MG63 (cell line): ENCODE measurements at regions not wholly inside any gene's neighbourhood (a gene's known extent, or its start where the extent isn't known, plus 50 kb on each side); places are given as distances from the start of the nearest gene placed in this dataset.
"Not testable (repeated sequence)": the region's sequence is repeated elsewhere in the genome, so short reads cannot be mapped to it uniquely, and the experiment has no call there.

Source experiments
- DNase-seq: peaks from one replicate; pipeline ENCODE4 v3.0.0-alpha.2; 2020
- H3K27me3 ChIP-seq: fragments of 250-450 bp; sonication (Bioruptor Pico); 2 replicates; pipeline ENCODE4 v1.5.1; 2020; ENCODE audit warnings: mild to moderate bottlenecking, moderate library complexity
- H3K36me3 ChIP-seq: fragments of 250-450 bp; sonication (Bioruptor Pico); 2 replicates; pipeline ENCODE4 v1.5.1; 2020; ENCODE audit warnings: mild to moderate bottlenecking, moderate library complexity
- H3K4me3 ChIP-seq: fragments of 250-450 bp; sonication (Bioruptor Pico); 2 replicates; pipeline ENCODE4 v1.5.1; 2020; ENCODE audit warnings: mild to moderate bottlenecking, moderate library complexity
- H3K9me3 ChIP-seq: fragments of 250-450 bp; sonication (Bioruptor Pico); 2 replicates; pipeline ENCODE4 v1.5.1; 2020; ENCODE audit warnings: mild to moderate bottlenecking, moderate library complexity

DNA sequence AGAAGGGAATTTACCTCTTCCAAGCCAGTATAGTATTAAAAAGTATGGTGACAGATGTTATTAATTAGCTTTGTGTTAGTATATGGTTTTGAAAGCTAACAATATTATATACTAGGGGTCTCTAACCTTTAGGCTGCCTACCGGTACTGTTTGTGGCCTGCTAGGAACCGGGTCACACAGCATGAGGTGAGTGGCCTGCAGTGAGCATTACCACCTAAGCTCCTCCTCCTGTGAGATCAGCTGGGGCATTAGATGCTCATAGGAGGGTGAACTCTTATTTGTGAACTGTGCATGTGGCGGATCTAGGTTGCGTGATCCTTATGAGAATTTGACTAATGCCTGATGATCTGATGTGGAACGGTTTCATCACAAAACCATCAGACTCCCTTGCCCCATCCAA lies 583.4 kb upstream of the CDH2 start:
- Histone ChIP-seq H3K4me3 (no peak overlapping the region), H3K9me3 (no peaks in the 10 kb centered on the region), H3K27me3 (no peaks in the 10 kb centered on the region), H3K36me3 (no peaks in the 10 kb centered on the region)
- no peak for DNase-seq

DNA sequence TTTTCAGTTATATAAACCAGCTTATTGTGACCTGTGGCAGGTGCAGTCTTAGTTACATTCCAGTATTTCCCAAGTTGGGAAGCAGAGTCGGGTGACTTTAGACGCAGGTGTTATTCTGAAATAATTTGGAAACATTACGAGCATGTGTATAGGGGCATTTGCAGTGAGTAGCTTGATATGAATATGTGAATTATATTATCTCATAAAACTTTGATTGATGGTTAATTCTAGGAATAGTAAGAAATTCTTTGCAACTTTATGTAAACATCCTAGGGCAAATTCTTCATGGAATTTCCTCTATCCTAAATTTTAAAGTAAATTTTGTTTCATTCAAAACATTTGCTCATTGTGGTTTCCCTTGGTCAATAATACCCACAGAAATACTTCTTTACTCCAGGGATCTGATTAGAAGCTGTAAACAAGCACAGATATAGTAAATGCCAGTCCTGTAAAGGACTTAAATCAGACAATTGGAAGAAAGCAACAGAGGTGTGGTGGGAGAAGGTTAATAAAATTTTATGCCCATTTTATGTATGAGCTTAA lies 580.6 kb upstream of the CDH2 start:
- no peaks in the 10 kb centered on the region for H3K27me3 ChIP-seq
- no peaks in the 10 kb centered on the region for H3K9me3 ChIP-seq
- H3K36me3 ChIP-seq, result no peaks in the 10 kb centered on the region
- DNase-seq, result no peak
- no peak overlapping the region for H3K4me3 ChIP-seq

DNA sequence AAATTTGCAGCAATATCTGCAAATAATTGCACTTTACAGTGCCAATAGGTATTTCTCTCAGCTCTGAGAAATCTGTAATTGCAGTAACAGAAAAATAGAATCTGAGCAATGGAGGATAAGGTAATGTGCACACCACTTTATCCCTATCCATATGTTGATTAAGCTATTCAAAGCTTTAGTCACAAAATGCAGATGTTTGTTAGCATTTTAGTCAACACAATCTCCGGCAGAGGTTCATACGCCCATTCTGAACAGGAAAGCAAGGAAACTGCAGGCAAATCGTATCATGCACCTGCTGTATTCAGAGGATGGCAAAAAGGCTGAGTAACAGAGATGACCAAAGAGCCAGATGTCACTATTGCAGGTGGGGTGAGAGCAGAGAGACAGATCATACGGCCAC lies 566.2 kb upstream of the CDH2 start:
- DNase-seq, result no peak
- Histone ChIP-seq H3K27me3 (no peaks in the 10 kb centered on the region), H3K9me3 (no peaks in the 10 kb centered on the region), H3K4me3 (no peak overlapping the region), H3K36me3 (no peaks in the 10 kb centered on the region)

DNA sequence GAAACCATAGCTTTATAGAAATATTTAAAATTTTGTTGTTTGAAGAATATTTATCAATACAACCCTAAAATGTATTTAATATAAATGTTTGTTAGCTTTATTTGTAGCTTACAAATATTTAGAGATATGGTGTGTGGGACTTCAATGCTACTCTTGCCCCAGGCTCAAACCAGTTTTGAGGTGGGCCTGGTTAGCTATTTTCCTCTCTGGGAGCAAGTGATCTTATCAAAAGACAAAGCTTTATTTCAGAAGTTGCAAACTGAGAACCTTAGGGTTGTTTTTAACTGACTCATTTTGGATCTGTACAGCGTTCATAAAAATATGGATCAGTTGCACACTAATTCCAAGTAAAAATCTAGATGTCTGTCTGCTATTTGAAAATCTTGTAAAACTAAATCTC lies 563.6 kb upstream of the CDH2 start:
- Histone ChIP-seq H3K4me3 (no peak overlapping the region), H3K9me3 (no peaks in the 10 kb centered on the region), H3K27me3 (no peaks in the 10 kb centered on the region), H3K36me3 (no peaks in the 10 kb centered on the region)
- no peak for DNase-seq

DNA sequence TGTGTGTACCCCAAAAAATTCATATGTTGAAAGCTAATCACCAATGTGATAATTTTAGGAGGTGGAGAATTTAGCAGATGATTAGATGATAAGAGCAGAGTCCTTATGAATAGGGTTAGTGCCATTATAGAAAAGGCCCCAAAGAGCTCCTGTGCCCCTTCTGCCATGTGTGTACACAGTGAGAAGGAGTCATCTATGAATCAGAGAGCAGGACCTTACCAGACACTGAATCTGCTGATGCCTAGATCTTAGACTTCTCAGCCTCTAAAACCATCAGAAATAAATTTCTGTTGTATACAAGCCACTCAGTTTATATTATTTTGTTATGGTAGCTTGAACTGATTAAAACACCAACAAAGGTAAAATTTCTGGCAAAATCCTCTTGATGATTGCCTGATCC lies 560.0 kb upstream of the CDH2 start:
- H3K27me3 ChIP-seq, result no peaks in the 10 kb centered on the region
- no peak for DNase-seq
- no peaks in the 10 kb centered on the region for H3K9me3 ChIP-seq
- H3K4me3 ChIP-seq, result no peak overlapping the region
- no peaks in the 10 kb centered on the region for H3K36me3 ChIP-seq

DNA sequence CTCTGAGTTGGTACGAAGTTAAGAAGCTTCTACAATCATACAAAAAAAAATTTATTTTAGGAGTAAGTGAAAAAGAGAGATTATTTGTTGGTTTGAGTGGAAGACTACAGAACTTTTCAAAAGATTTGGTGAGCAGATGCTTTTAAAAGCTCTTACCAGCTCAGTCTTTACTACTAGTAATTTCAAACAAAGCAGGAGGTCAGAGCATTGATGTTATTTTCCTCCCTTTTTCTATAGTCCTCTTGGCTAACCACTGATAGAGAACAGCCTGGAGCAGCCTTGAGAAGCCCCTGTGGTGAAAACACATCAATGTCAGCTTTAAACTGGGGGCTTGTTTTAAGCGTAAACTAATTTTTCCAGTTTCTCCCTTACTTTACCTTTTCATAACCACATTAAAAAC lies 559.3 kb upstream of the CDH2 start:
- Histone ChIP-seq H3K9me3 (no peaks in the 10 kb centered on the region), H3K36me3 (no peaks in the 10 kb centered on the region), H3K27me3 (no peaks in the 10 kb centered on the region), H3K4me3 (no peak overlapping the region)
- no peak for DNase-seq

DNA sequence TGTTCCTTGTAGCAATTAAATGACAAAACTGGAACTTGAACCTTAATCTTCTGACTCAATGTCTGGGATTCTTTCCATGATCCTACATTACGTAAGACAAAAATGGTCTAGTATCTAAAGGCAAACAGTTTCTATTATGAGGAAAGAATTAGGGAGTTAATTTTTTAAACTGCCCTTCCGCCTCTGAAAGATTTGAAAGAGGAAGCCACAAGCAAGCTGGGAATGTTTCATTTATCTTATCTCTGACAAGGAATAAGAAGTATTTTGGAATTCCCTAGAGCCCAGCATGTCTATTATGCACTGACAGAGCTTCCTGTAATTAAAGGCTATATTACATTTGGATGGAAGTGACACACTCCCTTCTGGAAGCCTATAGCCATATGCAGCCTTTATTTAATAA lies 558.8 kb upstream of the CDH2 start:
- Histone ChIP-seq H3K36me3 (no peaks in the 10 kb centered on the region), H3K27me3 (no peaks in the 10 kb centered on the region), H3K9me3 (no peaks in the 10 kb centered on the region), H3K4me3 (no peak overlapping the region)
- DNase-seq, result no peak

DNA sequence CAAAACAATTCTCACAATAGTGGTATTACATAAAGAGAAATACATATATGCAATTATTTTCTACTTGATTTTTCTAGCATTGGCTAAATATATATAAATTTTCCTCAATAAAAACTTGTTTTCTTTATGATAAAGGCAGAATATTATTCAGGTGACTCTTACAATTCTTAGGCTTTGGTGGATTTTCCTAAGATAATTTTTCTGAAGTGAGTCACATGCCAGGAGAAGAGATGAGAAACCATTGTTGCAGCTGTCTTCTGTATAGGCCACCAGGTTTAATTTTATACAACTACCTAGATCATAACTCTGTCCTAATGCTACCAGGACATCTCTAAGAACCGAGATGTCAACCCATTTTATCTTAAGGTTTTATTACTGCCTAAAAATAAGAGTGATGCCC lies 552.4 kb upstream of the CDH2 start:
- no peak for DNase-seq

DNA sequence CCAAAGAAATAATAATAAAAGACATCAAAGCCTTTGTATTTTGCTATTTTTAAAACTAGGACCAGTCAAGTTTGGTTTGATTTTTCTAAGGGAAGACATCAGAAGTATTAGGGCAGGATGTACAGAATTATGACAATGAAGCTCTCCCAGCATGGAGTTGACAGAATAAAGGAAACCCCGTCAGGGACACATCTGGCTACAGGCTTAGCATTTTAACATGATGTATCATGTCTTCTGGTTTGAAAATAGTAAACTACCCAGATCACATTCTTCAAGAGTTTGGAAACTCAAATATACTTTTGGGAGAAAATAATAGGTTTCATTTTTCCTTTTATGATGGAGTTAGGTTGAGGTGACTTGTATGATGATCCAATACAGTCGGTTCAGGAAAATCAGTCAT lies 552.0 kb upstream of the CDH2 start:
- no peaks in the 10 kb centered on the region for H3K9me3 ChIP-seq
- no peak overlapping the region for H3K4me3 ChIP-seq
- no peaks in the 10 kb centered on the region for H3K27me3 ChIP-seq
- no peaks in the 10 kb centered on the region for H3K36me3 ChIP-seq
- no peak for DNase-seq

More for the DNA sequence above, 552.4 kb upstream of the CDH2 start:
- no peaks in the 10 kb centered on the region for H3K9me3 ChIP-seq
- no peak overlapping the region for H3K4me3 ChIP-seq
- no peaks in the 10 kb centered on the region for H3K27me3 ChIP-seq
- no peaks in the 10 kb centered on the region for H3K36me3 ChIP-seq

DNA sequence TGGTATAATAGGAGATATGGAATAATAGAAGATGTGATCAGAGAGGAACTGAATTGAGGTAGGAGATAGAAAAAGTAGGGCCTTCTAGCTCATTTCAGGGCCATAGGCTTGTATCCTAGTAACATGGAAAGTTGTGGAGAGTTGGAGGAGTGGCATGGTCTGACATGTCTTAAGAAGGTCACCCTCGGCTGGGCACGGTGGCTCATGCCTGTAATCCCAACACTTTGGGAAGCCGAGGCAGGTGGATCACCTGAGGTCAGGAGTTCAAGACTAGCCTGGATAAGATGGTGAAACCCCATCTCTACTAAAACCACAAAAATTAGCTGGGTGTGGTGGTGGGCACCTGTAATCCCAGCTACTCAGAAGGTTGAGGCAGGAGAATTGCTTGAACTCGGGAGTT lies 550.3 kb upstream of the CDH2 start:
- not testable (repeated sequence) for H3K4me3 ChIP-seq, H3K9me3 ChIP-seq, H3K27me3 ChIP-seq, DNase-seq, H3K36me3 ChIP-seq

DNA sequence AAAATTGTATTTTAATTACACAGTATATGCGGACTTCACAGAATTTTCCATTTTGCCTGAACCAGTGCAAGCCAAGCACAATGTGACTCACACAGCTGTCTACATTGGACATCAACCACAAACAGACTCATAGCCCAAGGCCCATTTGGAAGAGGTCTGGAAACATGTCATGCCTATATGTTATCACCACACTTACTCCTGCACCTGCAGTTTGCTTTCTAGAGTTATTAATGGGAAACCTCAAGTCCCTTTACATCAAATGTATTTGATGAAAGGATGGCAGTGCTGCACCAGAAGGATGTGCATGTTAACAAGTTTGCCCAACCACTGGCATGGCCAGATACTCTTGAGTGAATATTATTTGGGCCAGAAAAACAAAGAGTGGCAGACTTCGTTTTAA lies 548.9 kb upstream of the CDH2 start:
- Histone ChIP-seq H3K27me3 (no peaks in the 10 kb centered on the region), H3K36me3 (no peaks in the 10 kb centered on the region), H3K9me3 (no peaks in the 10 kb centered on the region), H3K4me3 (no peak overlapping the region)
- DNase-seq, result no peak

DNA sequence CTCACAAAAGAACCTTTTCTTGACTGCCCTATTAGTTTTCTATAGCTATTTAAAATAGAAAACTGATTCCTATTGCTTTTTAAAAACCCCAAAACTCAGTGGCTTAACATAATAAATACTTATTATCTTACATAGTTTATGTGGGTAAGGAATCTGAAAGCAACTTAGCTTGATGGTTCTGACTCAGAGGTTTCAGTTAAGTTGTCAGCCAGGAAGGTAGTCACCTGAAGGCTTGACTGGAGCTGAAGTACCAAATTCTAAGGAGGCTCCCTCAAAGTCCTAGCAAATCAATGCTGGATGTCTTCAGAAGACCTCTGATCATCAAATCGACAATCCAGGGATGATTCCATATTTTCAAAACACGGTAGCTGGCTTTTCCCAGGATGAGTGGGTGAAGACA lies 546.6 kb upstream of the CDH2 start:
- no peak overlapping the region for H3K4me3 ChIP-seq
- H3K36me3 ChIP-seq, result no peaks in the 10 kb centered on the region
- no peaks in the 10 kb centered on the region for H3K27me3 ChIP-seq
- no peaks in the 10 kb centered on the region for H3K9me3 ChIP-seq
- no peak for DNase-seq

DNA sequence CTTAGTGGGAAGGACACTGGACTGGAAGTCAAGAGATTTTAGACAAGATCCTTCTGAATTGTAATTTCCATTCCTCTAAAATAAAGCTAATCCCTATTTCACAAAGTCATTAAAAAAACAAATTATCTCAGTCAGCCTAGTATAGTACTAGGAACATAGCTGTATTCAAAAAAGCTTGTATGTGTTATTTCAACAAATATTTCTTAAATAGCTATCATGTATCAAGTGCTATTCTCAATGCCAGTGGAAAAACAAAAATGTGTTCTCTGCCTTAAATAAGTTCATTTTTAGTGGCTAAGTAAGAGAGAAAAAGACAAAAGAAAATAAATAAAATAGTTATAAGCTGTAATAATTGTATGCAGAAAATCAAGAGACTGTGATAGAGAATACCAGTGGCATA lies 541.8 kb upstream of the CDH2 start:
- H3K27me3 ChIP-seq, result no peaks in the 10 kb centered on the region
- DNase-seq, result no peak
- no peaks in the 10 kb centered on the region for H3K9me3 ChIP-seq
- H3K4me3 ChIP-seq, result no peak overlapping the region
- no peaks in the 10 kb centered on the region for H3K36me3 ChIP-seq

DNA sequence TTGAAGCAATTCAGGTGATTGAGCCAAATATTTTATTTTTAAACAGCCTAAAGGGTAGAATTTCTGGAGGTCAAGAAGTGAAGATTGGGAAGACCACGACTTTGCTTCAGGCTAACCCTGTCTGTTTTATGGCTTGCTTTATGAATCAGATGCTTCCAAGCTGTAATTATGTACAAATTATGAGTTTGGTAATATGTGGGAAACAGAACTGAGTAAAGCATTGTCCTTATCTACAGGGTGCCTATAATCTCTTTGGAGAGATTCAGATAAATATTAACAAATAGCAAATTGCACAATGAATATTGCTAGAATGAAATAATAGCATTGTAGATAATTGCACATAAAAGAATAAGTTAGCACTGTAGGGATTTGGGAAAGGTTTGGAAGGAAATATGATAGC lies 539.4 kb upstream of the CDH2 start:
- DNase-seq, result no peak
- Histone ChIP-seq H3K4me3 (no peak overlapping the region), H3K27me3 (no peaks in the 10 kb centered on the region), H3K36me3 (no peaks in the 10 kb centered on the region), H3K9me3 (no peaks in the 10 kb centered on the region)

DNA sequence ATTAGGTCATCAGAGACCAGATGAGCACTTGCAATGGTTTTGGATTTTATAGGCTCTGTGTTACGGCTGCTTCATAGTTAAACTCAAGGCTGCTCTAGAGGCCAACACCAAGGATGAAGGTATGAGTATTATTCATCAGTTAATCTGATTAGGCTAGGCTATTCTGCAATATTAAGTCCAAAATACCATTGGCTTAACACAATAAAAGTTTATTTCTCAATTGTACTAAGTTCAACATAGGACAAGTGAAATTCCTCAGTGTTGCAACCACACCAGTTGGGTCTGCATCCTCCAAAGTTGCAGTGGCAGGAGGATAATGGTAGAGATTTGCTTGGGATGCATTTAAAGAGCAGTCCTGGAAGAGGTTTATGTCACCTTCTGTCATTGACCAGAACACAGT lies 538.3 kb upstream of the CDH2 start:
- no peak for DNase-seq
- no peak overlapping the region for H3K4me3 ChIP-seq
- no peaks in the 10 kb centered on the region for H3K36me3 ChIP-seq

DNA sequence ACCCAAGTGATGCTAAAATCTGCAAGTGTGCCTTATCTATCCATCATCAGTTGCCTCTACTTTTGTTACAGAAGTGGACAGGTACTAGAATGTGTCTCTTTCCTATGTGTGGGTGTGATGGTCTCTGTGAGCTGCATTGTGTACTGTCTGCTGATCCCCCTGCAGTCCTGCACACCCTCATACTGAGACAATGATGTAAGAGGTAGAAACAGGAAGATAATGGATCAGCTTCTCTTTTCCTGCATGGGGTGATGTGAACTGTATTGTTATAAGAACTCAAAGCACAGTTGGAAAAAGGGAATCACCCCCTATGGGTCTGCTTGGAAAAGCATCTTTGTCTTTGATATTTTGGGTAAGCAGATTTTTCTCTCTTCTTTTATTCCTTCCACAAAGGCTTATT lies 537.6 kb upstream of the CDH2 start:
- Histone ChIP-seq H3K9me3 (no peaks in the 10 kb centered on the region), H3K27me3 (no peaks in the 10 kb centered on the region), H3K4me3 (no peak overlapping the region), H3K36me3 (no peaks in the 10 kb centered on the region)
- no peak for DNase-seq

More for the DNA sequence above, 538.3 kb upstream of the CDH2 start:
- H3K27me3 ChIP-seq, result no peaks in the 10 kb centered on the region
- H3K9me3 ChIP-seq, result no peaks in the 10 kb centered on the region

DNA sequence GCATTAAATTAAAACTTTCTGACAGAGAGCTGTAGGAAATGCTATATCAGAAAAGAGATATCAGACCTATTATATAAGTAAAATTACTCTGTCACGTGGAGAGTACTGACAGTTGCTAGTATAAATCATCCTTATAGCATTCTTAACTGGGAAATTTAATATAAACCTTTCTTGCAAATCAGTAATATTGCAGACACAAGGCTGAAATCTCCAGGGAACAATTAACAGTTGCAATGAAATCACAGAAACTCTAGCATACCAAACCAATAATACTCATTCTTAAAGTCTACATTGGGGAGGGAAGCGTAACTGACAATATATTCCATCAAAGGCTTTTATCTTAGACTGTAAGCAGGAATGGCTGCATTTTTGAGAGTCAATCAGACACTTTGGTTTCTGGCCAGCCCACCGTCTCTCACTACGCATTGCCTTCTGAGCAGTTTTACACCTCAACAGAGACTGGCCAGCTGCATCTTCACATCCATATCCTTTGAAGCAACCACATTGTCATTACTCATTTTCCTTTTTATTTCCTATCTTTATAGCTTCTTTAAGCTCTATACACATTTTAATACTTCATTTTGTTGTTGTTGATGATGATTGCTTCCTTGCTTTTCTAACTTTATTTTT lies 536.0 kb upstream of the CDH2 start:
- no peaks in the 10 kb centered on the region for H3K9me3 ChIP-seq
- no peak for DNase-seq
- no peaks in the 10 kb centered on the region for H3K27me3 ChIP-seq
- H3K36me3 ChIP-seq, result no peaks in the 10 kb centered on the region
- H3K4me3 ChIP-seq, result no peak overlapping the region

DNA sequence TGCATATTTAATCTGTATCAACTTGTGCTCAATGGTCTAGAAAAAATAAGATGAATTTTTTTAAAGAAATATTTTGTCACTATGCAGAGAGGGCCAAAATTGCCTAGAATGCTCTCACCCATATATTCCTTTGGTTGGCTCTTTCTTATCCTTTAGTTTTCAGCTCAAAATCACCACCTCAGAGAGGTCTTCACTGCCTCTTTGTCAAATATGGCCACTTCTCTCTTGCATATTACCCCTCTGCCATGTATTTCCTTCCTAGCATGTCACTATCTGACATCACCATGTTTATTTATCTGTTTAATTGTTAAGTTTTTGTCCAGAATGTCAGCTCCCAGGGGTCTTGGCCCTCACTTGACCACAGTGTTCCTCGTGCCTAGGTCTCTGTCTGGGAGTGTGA lies 535.2 kb upstream of the CDH2 start:
- no peaks in the 10 kb centered on the region for H3K27me3 ChIP-seq
- no peak for DNase-seq
- H3K36me3 ChIP-seq, result no peaks in the 10 kb centered on the region
- no peaks in the 10 kb centered on the region for H3K9me3 ChIP-seq
- H3K4me3 ChIP-seq, result no peak overlapping the region

DNA sequence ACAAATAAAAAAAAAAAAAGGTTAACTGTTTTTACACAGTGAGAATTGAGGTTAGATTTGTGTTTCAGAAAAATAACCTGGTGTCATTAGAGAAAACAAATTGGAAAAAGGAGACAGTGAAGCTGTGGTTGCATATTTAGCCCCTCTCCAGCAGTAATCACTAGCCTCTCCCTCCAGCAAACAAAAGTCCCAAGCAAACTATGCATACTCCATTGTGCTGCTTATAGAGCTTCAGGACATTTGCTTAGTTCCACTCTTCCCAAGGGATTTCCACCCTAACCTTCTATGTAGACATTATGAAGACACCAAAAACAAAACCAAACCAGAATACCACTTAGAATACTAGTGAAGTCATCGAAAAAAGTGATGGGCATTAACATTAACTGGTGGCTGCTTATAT lies 534.2 kb upstream of the CDH2 start:
- no peaks in the 10 kb centered on the region for H3K27me3 ChIP-seq
- no peaks in the 10 kb centered on the region for H3K36me3 ChIP-seq
- H3K4me3 ChIP-seq, result no peak overlapping the region
- H3K9me3 ChIP-seq, result no peaks in the 10 kb centered on the region
- DNase-seq, result no peak
